ENCODE measurements at regions not wholly inside any gene's neighbourhood (a gene's known extent, or its start where the extent isn't known, plus 50 kb on each side); places are given as distances from the start of the nearest gene placed in this dataset.
"Not testable (repeated sequence)": the region's sequence is repeated elsewhere in the genome, so short reads cannot be mapped to it uniquely, and the experiment has no call there.

- H3K4me3 ChIP-seq (ENCODE audit: low read length): no peak overlapping the region
- no peaks in the 10 kb centered on the region for H3K9me3 ChIP-seq (ENCODE audit: low read length)
- no peaks in the 10 kb centered on the region for H3K79me2 ChIP-seq (replicated peaks; ENCODE audit: insufficient read depth, low read length)
- H3K4me2 ChIP-seq (ENCODE audit: low read length): no peak overlapping the region
- no peaks in the 10 kb centered on the region for H3K9me2 ChIP-seq (ENCODE audit: insufficient read depth, low read length)
- H3F3A ChIP-seq (ENCODE audit: insufficient read depth, low read length, poor library complexity, severe bottlenecking): no peaks in the 10 kb centered on the region
- no peaks in the 10 kb centered on the region for H4K20me1 ChIP-seq (ENCODE audit: insufficient read depth)
- H3K27ac ChIP-seq (ENCODE audit: low read length): no peak overlapping the region
- TF ChIP-seq SMC3 (conservative IDR thresholded peaks at IDR 0.05; ENCODE audit: poor library complexity) (no peak), MXI1 (conservative IDR thresholded peaks at IDR 0.05; ENCODE audit: poor library complexity, severe bottlenecking) (no peak), EZH2 (IDR thresholded peaks at IDR 0.05; ENCODE audit: borderline replicate concordance, insufficient read depth, low read length, poor library complexity, severe bottlenecking) (no peak), POLR2AphosphoS5 (IDR thresholded peaks at IDR 0.05) (no peak), TAF1 (IDR thresholded peaks at IDR 0.05; ENCODE audit: low read depth) (no peak), CTCF (IDR thresholded peaks at IDR 0.05; ENCODE audit: poor library complexity, severe bottlenecking) (no peak), REST (IDR thresholded peaks at IDR 0.05; ENCODE audit: borderline replicate concordance) (no peak), EP300 (conservative IDR thresholded peaks at IDR 0.05; ENCODE audit: poor library complexity, severe bottlenecking) (no peak), RAD21 (conservative IDR thresholded peaks at IDR 0.05) (no peak)
- H3K27me3 ChIP-seq (ENCODE audit: insufficient read depth, low read depth, low read length): no peaks in the 10 kb centered on the region
- H3K9ac ChIP-seq (ENCODE audit: low read length): no peak overlapping the region
- H2AFZ ChIP-seq (ENCODE audit: low read depth, low read length): no peak overlapping the region
- no peaks in the 10 kb centered on the region for H3K36me3 ChIP-seq (ENCODE audit: insufficient read depth, low read length)
Measured at GRCh38 chr2:38138996-38139395, 63.0 kb upstream of the CYP1B1 start.

DNA sequence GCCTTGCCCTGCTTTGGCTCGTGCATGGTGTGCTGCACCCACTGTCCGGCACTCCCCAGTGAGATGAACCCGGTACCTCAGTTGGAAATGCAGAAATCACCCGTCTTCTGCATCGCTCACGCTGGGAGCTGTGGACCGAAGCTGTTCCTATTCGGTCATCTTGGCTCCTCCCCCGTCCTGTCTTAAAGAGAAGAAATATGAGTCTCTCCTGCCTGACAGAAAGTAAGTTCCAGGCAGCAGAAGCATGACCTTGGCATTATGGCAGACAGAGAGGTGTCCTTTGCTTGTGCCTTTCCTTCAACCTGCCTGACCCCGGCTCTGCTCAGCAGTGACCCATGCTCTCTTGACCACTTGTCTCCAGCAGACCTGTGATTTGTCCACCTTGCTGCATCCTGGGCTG, 62.5 kb upstream of the CYP1B1 start:
- Histone ChIP-seq H2AFZ (ENCODE audit: low read depth, low read length) (no peak overlapping the region), H4K20me1 (ENCODE audit: insufficient read depth) (no peaks in the 10 kb centered on the region), H3F3A (ENCODE audit: insufficient read depth, low read length, poor library complexity, severe bottlenecking) (no peaks in the 10 kb centered on the region), H3K27me3 (ENCODE audit: insufficient read depth, low read depth, low read length) (no peaks in the 10 kb centered on the region), H3K4me3 (ENCODE audit: low read length) (no peak overlapping the region), H3K9me3 (ENCODE audit: low read length) (no peaks in the 10 kb centered on the region), H3K36me3 (ENCODE audit: insufficient read depth, low read length) (no peaks in the 10 kb centered on the region), H3K27ac (ENCODE audit: low read length) (no peak overlapping the region), H3K79me2 (replicated peaks; ENCODE audit: insufficient read depth, low read length) (no peaks in the 10 kb centered on the region), H3K9me2 (ENCODE audit: insufficient read depth, low read length) (no peaks in the 10 kb centered on the region), H3K4me2 (ENCODE audit: low read length) (no peak overlapping the region), H3K9ac (ENCODE audit: low read length) (no peak overlapping the region)
- no peak for TF ChIP-seq REST (IDR thresholded peaks at IDR 0.05; ENCODE audit: borderline replicate concordance)
- TF ChIP-seq POLR2AphosphoS5 (IDR thresholded peaks at IDR 0.05): no peak
- no peak for TF ChIP-seq SMC3 (conservative IDR thresholded peaks at IDR 0.05; ENCODE audit: poor library complexity)
- TF ChIP-seq CTCF (IDR thresholded peaks at IDR 0.05; ENCODE audit: poor library complexity, severe bottlenecking): no peak
- TF ChIP-seq EZH2 (IDR thresholded peaks at IDR 0.05; ENCODE audit: borderline replicate concordance, insufficient read depth, low read length, poor library complexity, severe bottlenecking): no peak
- no peak for TF ChIP-seq MXI1 (conservative IDR thresholded peaks at IDR 0.05; ENCODE audit: poor library complexity, severe bottlenecking)
- no peak for TF ChIP-seq RAD21 (conservative IDR thresholded peaks at IDR 0.05)
- TF ChIP-seq TAF1 (IDR thresholded peaks at IDR 0.05; ENCODE audit: low read depth): no peak
- no peak for TF ChIP-seq EP300 (conservative IDR thresholded peaks at IDR 0.05; ENCODE audit: poor library complexity, severe bottlenecking)

- not testable (repeated sequence) for H3K79me2 ChIP-seq (replicated peaks; ENCODE audit: insufficient read depth, low read length); H3F3A ChIP-seq (ENCODE audit: insufficient read depth, low read length, poor library complexity, severe bottlenecking); H3K27me3 ChIP-seq (ENCODE audit: insufficient read depth, low read depth, low read length); H3K27ac ChIP-seq (ENCODE audit: low read length); H3K4me3 ChIP-seq (ENCODE audit: low read length); H3K9me3 ChIP-seq (ENCODE audit: low read length); H3K9ac ChIP-seq (ENCODE audit: low read length); H3K9me2 ChIP-seq (ENCODE audit: insufficient read depth, low read length); H3K36me3 ChIP-seq (ENCODE audit: insufficient read depth, low read length); H2AFZ ChIP-seq (ENCODE audit: low read depth, low read length); H3K4me2 ChIP-seq (ENCODE audit: low read length); H4K20me1 ChIP-seq (ENCODE audit: insufficient read depth)
Measured at GRCh38 chr2:38137958-38138357, 62.0 kb upstream of the CYP1B1 start.
